IMR-90 (cell line): ENCODE measurements at regions not wholly inside any gene's neighbourhood (a gene's known extent, or its start where the extent isn't known, plus 50 kb on each side); places are given as distances from the start of the nearest gene placed in this dataset.

Experiments
- ATAC-seq: fragments of 200-7000 bp; cut with Tn5 transposase; 2 replicates; pipeline ENCODE4 v1.9.1; 2020; ENCODE audit warnings: low read depth, mild to moderate bottlenecking, moderate library complexity
- BruUV-seq: library from RNA; stranded (reverse); fragments of 400-500 nt; replicated peaks from 2 replicates; lab custom pipeline; 2021; lab: Mats Ljungman, UMichigan
- CTCF ChIA-PET: fragments of 300-600 bp; formaldehyde crosslinking; extraction: SDS; loops from one replicate; lab custom pipeline; 2021; ENCODE audit warnings: antibody characterized with exemption; lab: Yijun Ruan, JAX
- POLR2A ChIA-PET: fragments of 300-600 bp; sonication (Branson Sonifier 250); formaldehyde crosslinking; loops from one replicate; lab custom pipeline; 2022; ENCODE audit warnings: antibody characterized with exemption; ENCODE audit not compliant: unreplicated experiment; lab: Charles Lee
- DNase-seq: peaks from one replicate; pipeline ENCODE4 v3.0.0; 2013
- H2AFZ ChIP-seq: replicated peaks from 2 replicates; pipeline ENCODE3; 2013; ENCODE audit warnings: low read length, mild to moderate bottlenecking; ENCODE audit not compliant: poor library complexity
- H2AK5ac ChIP-seq: 2 replicates; pipeline ENCODE4 v1.6.1; 2013; ENCODE audit warnings: low read depth, low read length, inconsistent platforms
- H2AK9ac ChIP-seq: replicated peaks from 2 replicates; pipeline ENCODE3; 2013; ENCODE audit warnings: mild to moderate bottlenecking, low read depth, low read length, moderate library complexity; ENCODE audit not compliant: poor library complexity
- H2BK120ac ChIP-seq: 2 replicates; pipeline ENCODE4 v1.6.1; 2013; ENCODE audit warnings: low read depth, low read length, inconsistent platforms
- H2BK15ac ChIP-seq: 3 replicates; pipeline ENCODE4 v1.6.1; 2013; ENCODE audit warnings: low read depth, low read length, inconsistent platforms
- H2BK20ac ChIP-seq: 2 replicates; pipeline ENCODE4 v1.6.1; 2013; ENCODE audit warnings: low read depth, mild to moderate bottlenecking, inconsistent platforms, low read length, moderate library complexity
- H2BK5ac ChIP-seq: 2 replicates; pipeline ENCODE4 v1.6.1; 2013; ENCODE audit warnings: mild to moderate bottlenecking, low read depth, low read length, inconsistent platforms; ENCODE audit not compliant: poor library complexity, severe bottlenecking
- H3K14ac ChIP-seq: replicated peaks from 2 replicates; pipeline ENCODE4 v1.6.1; 2013; ENCODE audit warnings: low read depth, low read length, inconsistent platforms
- H3K18ac ChIP-seq: 2 replicates; pipeline ENCODE4 v1.6.1; 2013; ENCODE audit warnings: low read depth, low read length, control low read depth
- H3K23ac ChIP-seq: 2 replicates; pipeline ENCODE4 v1.6.1; 2013; ENCODE audit warnings: low read depth, low read length, inconsistent platforms
- H3K27ac ChIP-seq: 2 replicates; pipeline ENCODE4 v1.5.1; 2013; ENCODE audit warnings: mild to moderate bottlenecking, control low read depth, low read length; ENCODE audit not compliant: insufficient read depth
- H3K27me3 ChIP-seq: 2 replicates; pipeline ENCODE4 v1.6.1; 2013; ENCODE audit warnings: low read length; ENCODE audit not compliant: control insufficient read depth, insufficient read depth
- H3K36me3 ChIP-seq: 2 replicates; pipeline ENCODE4 v1.6.1; 2013; ENCODE audit warnings: low read length, mixed read lengths; ENCODE audit not compliant: control insufficient read depth, insufficient read depth
- H3K4ac ChIP-seq: 2 replicates; pipeline ENCODE4 v1.6.1; 2013; ENCODE audit warnings: low read depth, low read length, inconsistent platforms
- H3K4me1 ChIP-seq: 2 replicates; pipeline ENCODE4 v1.6.1; 2013; ENCODE audit warnings: low read length, mixed read lengths; ENCODE audit not compliant: control insufficient read depth, insufficient read depth
- H3K4me2 ChIP-seq: 2 replicates; pipeline ENCODE4 v1.6.1; 2013; ENCODE audit warnings: low read depth, mild to moderate bottlenecking, control low read depth, low read length, moderate library complexity
- H3K4me3 ChIP-seq: 2 replicates; pipeline ENCODE4 v1.5.1; 2013; ENCODE audit warnings: low read depth, mild to moderate bottlenecking, control low read depth, low read length, moderate library complexity; ENCODE audit not compliant: insufficient read depth
- H3K56ac ChIP-seq: 2 replicates; pipeline ENCODE4 v1.6.1; 2013; ENCODE audit warnings: low read length, inconsistent platforms; ENCODE audit not compliant: insufficient read depth; ENCODE audit errors: extremely low read depth
- H3K79me1 ChIP-seq, 2 experiments: 2 replicates each; pipeline ENCODE4 v1.6.1; 2013; ENCODE audit warnings: low read length in 2 of 2, inconsistent platforms in 1 of 2, low read depth in 1 of 2
- H3K9ac ChIP-seq: 2 replicates; pipeline ENCODE4 v1.6.1; 2013; ENCODE audit warnings: low read depth, low read length, control low read depth
- H3K9me1 ChIP-seq: 2 replicates; pipeline ENCODE4 v1.6.1; 2013; ENCODE audit warnings: low read length, inconsistent platforms; ENCODE audit not compliant: insufficient read depth
- H3K9me3 ChIP-seq: 2 replicates; pipeline ENCODE4 v1.6.1; 2013; ENCODE audit warnings: low read length; ENCODE audit not compliant: control insufficient read depth, insufficient read depth
- H4K20me1 ChIP-seq: 2 replicates; pipeline ENCODE4 v1.6.1; 2013; ENCODE audit warnings: low read length, inconsistent platforms; ENCODE audit not compliant: insufficient read depth
- H4K5ac ChIP-seq: 2 replicates; pipeline ENCODE4 v1.6.1; 2013; ENCODE audit warnings: mild to moderate bottlenecking, low read depth, low read length, control low read depth
- H4K8ac ChIP-seq, 2 experiments: 2 replicates each; pipeline ENCODE4 v1.6.1; 2013; ENCODE audit warnings: low read depth in 2 of 2, low read length in 2 of 2, control low read depth in 1 of 2, inconsistent platforms in 1 of 2
- H4K91ac ChIP-seq: 2 replicates; pipeline ENCODE4 v1.6.1; 2013; ENCODE audit warnings: low read depth, low read length, inconsistent platforms; ENCODE audit not compliant: insufficient read depth
- CEBPB ChIP-seq: IDR thresholded peaks from 2 replicates; pipeline ENCODE4 v1.6.1; 2012; ENCODE audit warnings: low read depth, low read length, improper control_type of control experiment
- CHD1 ChIP-seq: IDR thresholded peaks from 2 replicates; pipeline ENCODE4 v1.6.1; 2012; ENCODE audit warnings: low read depth, low read length, improper control_type of control experiment
- FOS ChIP-seq: fragments of 150-350 bp; IDR thresholded peaks from 2 replicates; pipeline ENCODE4 v1.6.1; 2016; ENCODE audit warnings: low read depth, low read length
- MAFK ChIP-seq: IDR thresholded peaks from 2 replicates; pipeline ENCODE4 v1.6.1; 2012; ENCODE audit warnings: low read depth, low read length, improper control_type of control experiment
- MAZ ChIP-seq: IDR thresholded peaks from 2 replicates; pipeline ENCODE4 v1.6.1; 2012; ENCODE audit warnings: low read depth, mild to moderate bottlenecking, low read length, improper control_type of control experiment, moderate library complexity, borderline replicate concordance
- MXI1 ChIP-seq: IDR thresholded peaks from 2 replicates; pipeline ENCODE4 v1.6.1; 2012; ENCODE audit warnings: low read depth, mild to moderate bottlenecking, low read length, moderate library complexity, borderline replicate concordance
- NFE2L2 ChIP-seq: fragments of 150-350 bp; IDR thresholded peaks from 2 replicates; pipeline ENCODE4 v1.6.1; 2016; ENCODE audit warnings: low read depth, mild to moderate bottlenecking, low read length
- POLR2A ChIP-seq: IDR thresholded peaks from 2 replicates; pipeline ENCODE4 v1.6.1; 2012; ENCODE audit warnings: mild to moderate bottlenecking, low read depth, low read length
- RCOR1 ChIP-seq: IDR thresholded peaks from 2 replicates; pipeline ENCODE4 v1.6.1; 2012; ENCODE audit warnings: mild to moderate bottlenecking, low read length, improper control_type of control experiment; ENCODE audit not compliant: insufficient replicate concordance
- RFX5 ChIP-seq: IDR thresholded peaks from 2 replicates; pipeline ENCODE4 v1.8.0; 2012; ENCODE audit warnings: low read depth, mild to moderate bottlenecking, low read length, moderate library complexity
- SMC3 ChIP-seq: fragments of 150-350 bp; IDR thresholded peaks from 2 replicates; pipeline ENCODE4 v1.6.1; 2016; ENCODE audit warnings: low read depth, mild to moderate bottlenecking, antibody characterized with exemption, low read length, moderate library complexity
- USF2 ChIP-seq: fragments of 150-350 bp; IDR thresholded peaks from 2 replicates; pipeline ENCODE4 v1.6.1; 2017; ENCODE audit warnings: mild to moderate bottlenecking, antibody characterized with exemption, low read length, low read depth
- WGBS, 2 experiments: methylation state at CpG; one replicate each; pipeline versions ENCODE4 v1.1.5 to v1.1.7; 2013; ENCODE audit warnings: missing lambda C conversion rate in 2 of 2; ENCODE audit not compliant: insufficient read length in 1 of 2; ENCODE audit errors: extremely low coverage in 2 of 2; 5-methylcytosine and 5-hydroxymethylcytosine counted together
- dilution Hi-C: fragments of 300-500 bp; cut with HindIII; formaldehyde crosslinking; loops from one replicate; pipeline ENCODE4 v1.14.3; 2018; ENCODE audit warnings: low sequenced_read_pairs; ENCODE audit not compliant: unreplicated experiment
- in situ Hi-C: fragments of 300-500 bp; cut with MboI; formaldehyde crosslinking; loops from 3 replicates; pipeline ENCODE4 v1.14.3; 2019; ENCODE audit warnings: low sequenced_read_pairs, inconsistent platforms, mixed read lengths
- intact Hi-C: fragments of 100-400 bp; cut with micrococcal nuclease; formaldehyde crosslinking; loops from 2 replicates; pipeline ENCODE4 v1.10.0; 2022
- TF ChIP-seq, protein P1 (sequence below): conservative IDR thresholded peaks from 2 replicates; pipeline ENCODE4 v1.5.1; 2012; ENCODE audit warnings: mild to moderate bottlenecking, low read depth, low read length, improper control_type of control experiment

DNA sequence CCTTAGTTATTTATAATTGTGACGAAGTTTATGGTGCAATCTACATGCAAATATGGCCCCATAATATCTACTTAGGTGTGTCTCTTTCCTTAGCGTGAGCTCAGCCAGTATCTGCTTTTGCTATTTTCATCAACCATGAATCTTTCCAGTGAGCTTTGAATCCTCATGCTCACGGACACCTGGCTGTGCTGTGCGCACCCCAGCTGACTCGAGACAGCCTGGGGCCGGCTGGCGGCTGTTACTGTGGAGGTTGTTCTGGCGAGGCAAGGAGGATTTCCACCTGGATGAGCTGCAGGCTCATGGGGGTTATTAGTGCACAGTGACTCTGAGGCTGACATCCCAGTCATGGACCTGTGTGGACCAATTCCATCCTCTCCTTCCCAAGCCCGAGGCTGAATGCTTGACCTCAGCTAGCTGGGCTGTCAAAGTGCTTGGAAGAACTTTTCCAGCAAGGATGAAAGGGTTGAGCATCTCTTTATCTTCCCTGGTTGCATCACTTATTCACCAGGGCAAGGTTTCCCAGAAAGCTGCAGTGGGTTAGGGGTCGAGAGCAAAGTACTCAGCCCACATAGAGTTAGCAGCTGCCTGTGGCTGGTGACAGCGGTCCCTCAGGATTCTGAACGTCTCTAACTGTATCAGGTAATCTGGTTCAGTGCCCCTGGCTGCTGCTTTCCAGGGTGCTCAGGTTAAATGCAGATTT lies 141.7 kb downstream of the ARL4C start:
- intact Hi-C loops (no loop called here), in situ Hi-C loops (no loop called here), dilution Hi-C loops (no loop called here)
- Histone ChIP-seq H3K4ac (no peak overlapping the region), H4K91ac (no peak overlapping the region), H3K4me3 (no peak overlapping the region), H3K9me1 (no peaks in the 10 kb centered on the region), H2BK120ac (no peak overlapping the region), H3K4me1 (no peaks in the 10 kb centered on the region), H4K20me1 (no peaks in the 10 kb centered on the region), H3K18ac (no peak overlapping the region), H3K14ac (no peak overlapping the region), H4K8ac (no peak overlapping the region), H4K5ac (no peak overlapping the region), H3K27me3 (peaks cover 8% of the 10 kb centered on the region), H2BK5ac (no peak overlapping the region), H3K27ac (no peak overlapping the region), H3K9me3 (no peaks in the 10 kb centered on the region), H2BK20ac (no peak overlapping the region), H3K56ac (no peak overlapping the region), H2AK5ac (no peak overlapping the region), H3K23ac (no peak overlapping the region), H3K4me2 (no peak overlapping the region), H2BK15ac (no peak overlapping the region), H3K9ac (no peak overlapping the region), H2AK9ac (no peak overlapping the region), H3K36me3 (no peaks in the 10 kb centered on the region), H3K79me1 (no peaks in the 10 kb centered on the region), H2AFZ (no peak overlapping the region)
- no TSS peak for BruUV-seq
- CTCF ChIA-PET = no interaction called here
- WGBS, 2 experiments = 47% methylated on average over 2 of the region's 12 CpGs; no CpG with 5 or more reads in 1 of the 2 experiments
- TF ChIP-seq RCOR1 = no peak
- no peak for TF ChIP-seq MAFK
- TF ChIP-seq POLR2A = no peak
- TF ChIP-seq FOS = no peak
- no peak for TF ChIP-seq NFE2L2
- no peak for TF ChIP-seq SMC3
- no peak for TF ChIP-seq CHD1
- TF ChIP-seq MXI1 = no peak
- TF ChIP-seq RFX5 = no peak
- TF ChIP-seq, protein P1, sequence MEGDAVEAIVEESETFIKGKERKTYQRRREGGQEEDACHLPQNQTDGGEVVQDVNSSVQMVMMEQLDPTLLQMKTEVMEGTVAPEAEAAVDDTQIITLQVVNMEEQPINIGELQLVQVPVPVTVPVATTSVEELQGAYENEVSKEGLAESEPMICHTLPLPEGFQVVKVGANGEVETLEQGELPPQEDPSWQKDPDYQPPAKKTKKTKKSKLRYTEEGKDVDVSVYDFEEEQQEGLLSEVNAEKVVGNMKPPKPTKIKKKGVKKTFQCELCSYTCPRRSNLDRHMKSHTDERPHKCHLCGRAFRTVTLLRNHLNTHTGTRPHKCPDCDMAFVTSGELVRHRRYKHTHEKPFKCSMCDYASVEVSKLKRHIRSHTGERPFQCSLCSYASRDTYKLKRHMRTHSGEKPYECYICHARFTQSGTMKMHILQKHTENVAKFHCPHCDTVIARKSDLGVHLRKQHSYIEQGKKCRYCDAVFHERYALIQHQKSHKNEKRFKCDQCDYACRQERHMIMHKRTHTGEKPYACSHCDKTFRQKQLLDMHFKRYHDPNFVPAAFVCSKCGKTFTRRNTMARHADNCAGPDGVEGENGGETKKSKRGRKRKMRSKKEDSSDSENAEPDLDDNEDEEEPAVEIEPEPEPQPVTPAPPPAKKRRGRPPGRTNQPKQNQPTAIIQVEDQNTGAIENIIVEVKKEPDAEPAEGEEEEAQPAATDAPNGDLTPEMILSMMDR = no peak
- TF ChIP-seq CEBPB = no peak
- TF ChIP-seq MAZ = no peak
- no peak for TF ChIP-seq USF2
- ATAC-seq = no peak
- POLR2A ChIA-PET = no interaction called here
- no peak for DNase-seq
